ENCODE measurements at regions not wholly inside any gene's neighbourhood (a gene's known extent, or its start where the extent isn't known, plus 50 kb on each side); places are given as distances from the start of the nearest gene placed in this dataset.

- no TSS peak for BruUV-seq (replicated peaks)
- intact Hi-C loops (cut with micrococcal nuclease; ENCODE audit: unreplicated experiment) (no loop called here), in situ Hi-C loops (cut with MboI) (no loop called here)
- no peaks in the 10 kb centered on the region for H3K9me3 ChIP-seq (replicated peaks; ENCODE audit: control insufficient read depth, insufficient read depth, low read length)
- ATAC-seq (no peak), FAIRE-seq (no peak), DNase-seq (ENCODE audit: low read depth, low spot score) (no peak)
- ChIA-PET RAD21 (ENCODE audit: unreplicated experiment) (no interaction called here), SMC1A (ENCODE audit: uncharacterized antibody, unreplicated experiment) (no interaction called here), POLR2A (no interaction called here), CTCF (no interaction called here)
- no peak overlapping the region for H3K27ac ChIP-seq (ENCODE audit: control insufficient read depth, insufficient read depth)
- 16% methylated on average over 3 of the region's 3 CpGs for WGBS (ENCODE audit: insufficient coverage, insufficient replicate concordance, low lambda C conversion rate, missing lambda C conversion rate)
- H3K79me2 ChIP-seq (ENCODE audit: control insufficient read depth, insufficient read depth, low read length): no peaks in the 10 kb centered on the region
- H4K20me1 ChIP-seq (ENCODE audit: control insufficient read depth, insufficient read depth): no peaks in the 10 kb centered on the region
- H3K4me1 ChIP-seq (ENCODE audit: control insufficient read depth, insufficient read depth, low read length): no peaks in the 10 kb centered on the region
- no peak overlapping the region for H3K4me3 ChIP-seq
- H3K9ac ChIP-seq (ENCODE audit: control insufficient read depth, insufficient read depth, low read length): no peak overlapping the region
- no peak overlapping the region for H3K4me2 ChIP-seq (ENCODE audit: control insufficient read depth, insufficient read depth)
- H2AFZ ChIP-seq (ENCODE audit: control insufficient read depth, low read depth, low read length): no peak overlapping the region
- TF ChIP-seq MYB (IDR thresholded peaks at IDR 0.05; ENCODE audit: borderline replicate concordance, low read depth, low read length) (no peak), BRCA1 (IDR thresholded peaks at IDR 0.05; ENCODE audit: low read depth, low read length) (no peak), GATAD2B (conservative IDR thresholded peaks at IDR 0.05; ENCODE audit: low read depth) (no peak), SMARCA5 (IDR thresholded peaks at IDR 0.05) (no peak), JUNB (IDR thresholded peaks at IDR 0.05) (no peak), CHD1 (IDR thresholded peaks at IDR 0.05; ENCODE audit: low read depth, low read length) (no peak), POLR2A (IDR thresholded peaks at IDR 0.05; ENCODE audit: low read depth, low read length) (no peak), RAD21 (IDR thresholded peaks at IDR 0.05; ENCODE audit: insufficient read depth, low read depth, low read length) (no peak), ZZZ3 (IDR thresholded peaks at IDR 0.05; ENCODE audit: control insufficient read depth, insufficient read length, low read depth) (no peak), MEF2A (IDR thresholded peaks at IDR 0.05; ENCODE audit: insufficient read depth, low read depth, low read length) (no peak), TCF7 (IDR thresholded peaks at IDR 0.05; ENCODE audit: borderline replicate concordance) (no peak), FOXK2 (IDR thresholded peaks at IDR 0.05) (no peak), SIX5 (IDR thresholded peaks at IDR 0.05; ENCODE audit: low read depth, low read length, severe bottlenecking) (no peak)
- TF ChIP-seq, protein P1, sequence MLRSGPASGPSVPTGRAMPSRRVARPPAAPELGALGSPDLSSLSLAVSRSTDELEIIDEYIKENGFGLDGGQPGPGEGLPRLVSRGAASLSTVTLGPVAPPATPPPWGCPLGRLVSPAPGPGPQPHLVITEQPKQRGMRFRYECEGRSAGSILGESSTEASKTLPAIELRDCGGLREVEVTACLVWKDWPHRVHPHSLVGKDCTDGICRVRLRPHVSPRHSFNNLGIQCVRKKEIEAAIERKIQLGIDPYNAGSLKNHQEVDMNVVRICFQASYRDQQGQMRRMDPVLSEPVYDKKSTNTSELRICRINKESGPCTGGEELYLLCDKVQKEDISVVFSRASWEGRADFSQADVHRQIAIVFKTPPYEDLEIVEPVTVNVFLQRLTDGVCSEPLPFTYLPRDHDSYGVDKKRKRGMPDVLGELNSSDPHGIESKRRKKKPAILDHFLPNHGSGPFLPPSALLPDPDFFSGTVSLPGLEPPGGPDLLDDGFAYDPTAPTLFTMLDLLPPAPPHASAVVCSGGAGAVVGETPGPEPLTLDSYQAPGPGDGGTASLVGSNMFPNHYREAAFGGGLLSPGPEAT (IDR thresholded peaks at IDR 0.05; ENCODE audit: low read depth): no peak
- TF ChIP-seq, protein P2, sequence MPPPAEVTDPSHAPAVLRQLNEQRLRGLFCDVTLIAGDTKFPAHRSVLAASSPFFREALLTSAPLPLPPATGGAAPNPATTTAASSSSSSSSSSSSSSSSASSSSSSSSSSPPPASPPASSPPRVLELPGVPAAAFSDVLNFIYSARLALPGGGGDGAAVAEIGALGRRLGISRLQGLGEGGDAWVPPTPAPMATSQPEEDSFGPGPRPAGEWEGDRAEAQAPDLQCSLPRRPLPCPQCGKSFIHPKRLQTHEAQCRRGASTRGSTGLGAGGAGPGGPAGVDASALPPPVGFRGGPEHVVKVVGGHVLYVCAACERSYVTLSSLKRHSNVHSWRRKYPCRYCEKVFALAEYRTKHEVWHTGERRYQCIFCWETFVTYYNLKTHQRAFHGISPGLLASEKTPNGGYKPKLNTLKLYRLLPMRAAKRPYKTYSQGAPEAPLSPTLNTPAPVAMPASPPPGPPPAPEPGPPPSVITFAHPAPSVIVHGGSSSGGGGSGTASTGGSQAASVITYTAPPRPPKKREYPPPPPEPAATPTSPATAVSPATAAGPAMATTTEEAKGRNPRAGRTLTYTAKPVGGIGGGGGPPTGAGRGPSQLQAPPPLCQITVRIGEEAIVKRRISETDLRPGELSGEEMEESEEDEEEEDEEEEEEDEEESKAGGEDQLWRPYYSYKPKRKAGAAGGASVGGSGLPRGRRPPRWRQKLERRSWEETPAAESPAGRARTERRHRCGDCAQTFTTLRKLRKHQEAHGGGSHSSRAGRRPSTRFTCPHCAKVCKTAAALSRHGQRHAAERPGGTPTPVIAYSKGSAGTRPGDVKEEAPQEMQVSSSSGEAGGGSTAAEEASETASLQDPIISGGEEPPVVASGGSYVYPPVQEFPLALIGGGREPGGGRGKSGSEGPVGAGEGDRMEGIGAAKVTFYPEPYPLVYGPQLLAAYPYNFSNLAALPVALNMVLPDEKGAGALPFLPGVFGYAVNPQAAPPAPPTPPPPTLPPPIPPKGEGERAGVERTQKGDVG (CRISPR knock-in tag; IDR thresholded peaks at IDR 0.05): no peak
- no peaks in the 10 kb centered on the region for H3K27me3 ChIP-seq (replicated peaks in 1 of 2; ENCODE audit: control insufficient read depth in 2 of 2, insufficient read depth in 2 of 2, low read length in 1 of 2)
- H3K36me3 ChIP-seq (ENCODE audit: control insufficient read depth in 2 of 2, insufficient read depth in 2 of 2, low read length in 1 of 2): no peaks in the 10 kb centered on the region
Measured at GRCh38 chr4:17072483-17072882, 174.0 kb upstream of the LDB2 start.
